GM12891 (cell line): ENCODE measurements at regions not wholly inside any gene's neighbourhood (a gene's known extent, or its start where the extent isn't known, plus 50 kb on each side); places are given as distances from the start of the nearest gene placed in this dataset.

Experiments used
- POLR2A ChIP-seq: IDR thresholded peaks from 2 replicates; pipeline ENCODE4 v1.6.1; 2011; ENCODE audit warnings: low read depth, low read length, control low read depth
- POLR2AphosphoS5 ChIP-seq: IDR thresholded peaks from 2 replicates; pipeline ENCODE4 v1.6.1; 2011; ENCODE audit warnings: low read depth, low read length, control low read depth
- SPI1 ChIP-seq: IDR thresholded peaks from 2 replicates; pipeline ENCODE4 v1.6.1; 2011; ENCODE audit warnings: low read depth, low read length, control low read depth
- TAF1 ChIP-seq: IDR thresholded peaks from 2 replicates; pipeline ENCODE4 v1.6.1; 2011; ENCODE audit warnings: low read depth, low read length, control low read depth

- TF ChIP-seq POLR2A (no peak), TAF1 (no peak), POLR2AphosphoS5 (no peak), SPI1 (no peak)
Measured at GRCh38 chr4:23943478-23943877, 53.6 kb upstream of the PPARGC1A start.
